NCI-H1694 (cell line): ENCODE measurements at regions not wholly inside any gene's neighbourhood (a gene's known extent, or its start where the extent isn't known, plus 50 kb on each side); places are given as distances from the start of the nearest gene placed in this dataset.

ENCODE experiments used
- DNase-seq: peaks from one replicate; lab custom pipeline; 2025; lab: John Stamatoyannopoulos, UW

GRCh38 chr4:3382251-3382650 lies 59.5 kb upstream of the HGFAC start:
- DNase-seq = no peak

DNA sequence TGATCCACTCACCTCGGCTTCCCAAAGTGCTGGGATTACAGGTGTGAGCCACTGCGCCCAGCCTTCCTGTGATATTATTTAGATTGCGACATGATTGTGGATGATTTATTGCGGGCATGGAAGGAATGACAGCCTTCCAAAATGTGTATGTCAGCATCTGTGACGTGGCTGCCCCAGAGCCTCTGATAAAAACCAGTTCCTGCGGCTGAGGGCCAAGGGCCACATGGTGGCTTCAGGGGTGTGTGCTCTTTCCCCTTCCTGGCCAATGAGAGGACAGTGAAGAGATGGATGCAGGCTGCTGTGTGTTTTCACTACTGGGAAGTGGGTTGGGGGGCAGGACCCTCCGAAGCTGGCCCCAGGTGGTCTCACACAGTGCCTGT lies 57.4 kb upstream of the HGFAC start:
- no peak for DNase-seq

- no peak for DNase-seq
Observed at GRCh38 chr4:3384771-3385710, 56.7 kb upstream of the HGFAC start.

DNA sequence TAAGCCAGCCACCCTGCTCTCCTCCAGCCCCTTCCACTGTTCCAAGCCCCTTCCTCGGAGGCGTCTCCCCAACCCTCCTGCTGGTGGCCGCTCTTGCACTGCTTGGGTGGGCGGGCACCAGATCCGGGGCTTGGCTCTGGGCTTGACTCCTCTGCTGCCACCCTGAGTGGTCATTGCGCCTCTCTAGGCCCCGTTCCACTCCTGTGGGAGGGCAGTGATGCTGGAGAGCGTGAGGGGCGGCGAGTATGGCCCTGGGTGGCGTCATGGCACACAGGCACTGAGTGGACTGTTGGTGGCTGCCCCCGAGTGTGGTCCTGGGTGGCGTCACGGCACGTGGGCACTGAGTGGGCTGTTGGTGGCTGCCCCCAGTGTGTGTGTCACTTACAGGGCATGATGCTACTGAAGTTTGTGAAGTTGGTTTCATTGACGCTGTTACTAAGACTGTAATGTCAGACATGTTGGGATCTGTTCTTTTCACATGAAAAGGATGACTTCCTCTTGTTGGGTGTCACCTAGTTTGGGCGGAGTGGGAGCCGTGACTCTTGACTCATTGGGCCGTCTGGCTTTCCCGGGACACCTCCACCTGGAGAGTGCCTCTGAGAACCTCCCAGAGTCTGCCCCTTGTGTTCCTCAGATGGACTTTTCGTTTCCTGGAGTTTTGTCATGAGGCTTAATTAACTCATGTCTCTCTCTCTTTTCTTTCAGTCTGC lies 55.9 kb upstream of the HGFAC start:
- no peak for DNase-seq

- DNase-seq = no peak
Observed at GRCh38 chr4:3386526-3386925, 55.2 kb upstream of the HGFAC start.

- no peak for DNase-seq
Observed at GRCh38 chr4:3387154-3387942, 54.4 kb upstream of the HGFAC start.

DNA sequence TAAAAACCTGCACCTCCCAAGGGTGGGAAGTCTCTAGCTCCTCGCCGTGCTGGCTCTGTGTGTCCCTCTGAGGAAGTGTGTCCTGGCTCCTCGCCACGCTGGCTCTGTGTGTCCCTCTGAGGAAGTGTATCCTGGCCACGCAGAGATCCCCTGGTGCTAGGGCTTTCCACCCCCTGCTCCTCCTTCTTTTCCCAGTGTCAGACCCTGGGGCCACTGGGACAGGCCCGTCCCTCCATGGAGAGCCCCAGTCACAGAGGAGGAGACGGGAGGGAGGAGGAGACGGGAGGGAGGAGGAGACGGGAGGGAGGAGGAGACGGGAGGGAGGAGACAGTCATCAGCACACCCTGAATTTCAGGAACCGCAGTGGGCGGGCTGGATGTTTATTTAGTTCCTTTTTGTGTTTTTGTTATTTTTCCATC lies 53.8 kb upstream of the HGFAC start:
- no peak for DNase-seq

DNA sequence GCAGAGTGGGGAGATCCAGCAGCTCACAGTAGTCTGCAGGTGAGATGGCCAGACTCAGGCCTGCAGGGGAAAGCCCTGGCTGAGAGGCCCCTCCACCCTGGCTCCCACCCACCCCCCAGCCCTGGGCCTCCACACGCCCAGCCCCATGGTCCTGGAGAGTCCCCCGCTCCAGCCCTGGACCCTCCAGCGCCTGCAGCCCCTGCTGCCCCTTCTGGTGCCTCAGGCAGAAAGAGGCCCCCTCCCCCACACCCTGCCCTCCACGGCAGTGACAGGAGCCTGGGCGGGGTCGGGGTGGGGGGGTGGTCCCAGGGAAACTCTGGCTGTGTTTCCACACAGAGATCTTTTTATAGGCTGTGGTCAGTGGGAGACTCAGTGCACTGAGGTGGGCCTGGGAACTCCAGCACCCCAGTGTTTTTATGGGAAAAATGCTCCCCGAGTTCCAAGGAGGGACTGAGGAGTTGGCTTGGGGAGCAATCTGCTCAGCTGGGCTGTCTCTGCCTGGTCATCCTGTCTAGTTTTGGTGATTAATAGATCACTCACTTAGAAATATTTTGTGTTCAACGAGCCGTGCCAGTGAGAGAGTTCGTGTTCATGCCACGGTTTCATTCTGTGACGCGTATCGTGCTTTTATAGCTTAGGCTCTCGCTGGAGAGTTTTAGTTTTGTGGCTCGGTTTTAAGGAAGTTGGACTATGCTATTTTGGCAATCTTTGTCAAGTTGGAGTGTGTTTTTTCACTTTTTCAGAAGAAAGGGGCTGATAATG lies 53.1 kb upstream of the HGFAC start:
- no peak for DNase-seq

DNA sequence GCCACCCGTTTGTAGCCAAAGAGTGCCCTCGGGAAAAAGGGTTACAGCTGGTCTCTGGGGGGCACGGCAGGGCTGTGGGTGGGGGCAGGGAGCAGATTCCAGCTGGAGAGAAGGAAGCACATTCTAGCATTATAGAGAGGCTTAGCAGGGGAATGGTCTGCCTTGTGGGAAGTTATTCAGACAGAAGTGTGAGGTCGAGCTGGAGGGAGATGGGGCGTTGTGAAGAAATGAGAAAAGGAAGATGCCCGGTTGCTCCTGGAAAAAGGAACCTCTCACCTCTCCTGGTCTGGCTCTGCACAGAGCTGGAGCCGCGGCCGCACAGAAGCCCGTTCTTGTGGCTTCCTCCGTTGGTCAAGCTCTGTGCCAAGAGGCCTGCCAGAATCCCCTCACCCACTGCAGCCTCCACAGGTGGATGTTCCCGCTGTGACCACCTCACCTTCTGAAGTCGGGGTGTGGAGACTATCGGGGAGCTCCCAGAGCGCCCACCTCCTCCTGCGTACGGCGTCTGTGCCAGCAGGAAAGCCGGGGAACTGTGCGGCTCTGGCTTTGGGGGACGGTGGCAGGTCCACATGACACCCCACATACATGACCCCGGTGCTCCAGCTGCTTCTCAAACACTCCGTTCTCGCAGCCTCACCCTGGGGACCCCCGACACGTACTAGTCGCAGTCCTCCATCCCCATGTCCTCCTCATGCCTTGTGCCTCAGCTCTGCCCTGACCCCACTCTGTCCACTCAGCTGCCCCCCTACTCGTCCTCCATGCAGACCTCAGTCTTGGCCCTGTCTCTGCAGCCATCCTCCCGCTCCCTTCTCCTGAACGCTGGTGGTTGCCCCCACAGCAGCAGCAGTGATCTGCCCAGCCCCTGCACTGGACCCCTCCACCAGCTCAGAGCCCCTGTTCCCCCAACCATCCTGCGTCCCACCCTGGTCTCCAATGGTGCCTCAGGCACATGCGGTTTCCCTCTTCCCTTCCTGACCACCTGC lies 52.2 kb upstream of the HGFAC start:
- DNase-seq = no peak

- DNase-seq = no peak
Observed at GRCh38 chr4:3390288-3390811, 51.4 kb upstream of the HGFAC start.

DNA sequence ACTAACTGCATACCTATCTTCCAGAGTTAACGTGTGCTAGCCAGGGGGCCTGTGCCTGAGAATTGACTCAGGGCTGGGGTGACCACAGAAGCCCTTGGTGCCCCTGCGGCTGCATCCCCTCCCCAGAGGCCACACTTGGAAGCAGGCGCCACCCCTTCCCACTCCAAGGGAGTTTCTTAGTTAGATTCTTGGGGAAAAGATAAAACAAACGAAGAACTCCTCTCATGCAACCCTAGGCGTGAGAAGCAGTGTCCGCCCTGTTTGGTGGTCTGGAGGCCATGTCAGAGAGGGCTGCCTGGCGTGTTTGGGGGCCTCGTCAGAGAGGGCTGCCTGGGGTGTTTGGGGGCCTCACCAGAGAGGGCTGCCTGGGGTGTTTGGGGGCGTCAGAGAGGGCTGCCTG lies 50.3 kb upstream of the HGFAC start:
- no peak for DNase-seq
